Mammary epithelial cell (primary cell): ENCODE measurements at regions not wholly inside any gene's neighbourhood (a gene's known extent, or its start where the extent isn't known, plus 50 kb on each side); places are given as distances from the start of the nearest gene placed in this dataset.

Experiments used
- EZH2 ChIP-seq: IDR thresholded peaks from 2 replicates; pipeline ENCODE4 v1.6.1; 2012; ENCODE audit warnings: low read length, inconsistent platforms, borderline replicate concordance
- TF ChIP-seq, protein P1 (sequence below), 2 donors: IDR thresholded peaks in 1 of 2; conservative IDR thresholded peaks in 1 of 2; 2 replicates each; pipeline ENCODE4 v1.5.1; 2011 to 2012; ENCODE audit warnings: inconsistent platforms in 2 of 2, low read length in 2 of 2, mild to moderate bottlenecking in 2 of 2, control low read depth in 1 of 2, low read depth in 1 of 2; ENCODE audit not compliant: insufficient read depth in 1 of 2; ENCODE audit errors: extremely low read depth in 1 of 2

DNA sequence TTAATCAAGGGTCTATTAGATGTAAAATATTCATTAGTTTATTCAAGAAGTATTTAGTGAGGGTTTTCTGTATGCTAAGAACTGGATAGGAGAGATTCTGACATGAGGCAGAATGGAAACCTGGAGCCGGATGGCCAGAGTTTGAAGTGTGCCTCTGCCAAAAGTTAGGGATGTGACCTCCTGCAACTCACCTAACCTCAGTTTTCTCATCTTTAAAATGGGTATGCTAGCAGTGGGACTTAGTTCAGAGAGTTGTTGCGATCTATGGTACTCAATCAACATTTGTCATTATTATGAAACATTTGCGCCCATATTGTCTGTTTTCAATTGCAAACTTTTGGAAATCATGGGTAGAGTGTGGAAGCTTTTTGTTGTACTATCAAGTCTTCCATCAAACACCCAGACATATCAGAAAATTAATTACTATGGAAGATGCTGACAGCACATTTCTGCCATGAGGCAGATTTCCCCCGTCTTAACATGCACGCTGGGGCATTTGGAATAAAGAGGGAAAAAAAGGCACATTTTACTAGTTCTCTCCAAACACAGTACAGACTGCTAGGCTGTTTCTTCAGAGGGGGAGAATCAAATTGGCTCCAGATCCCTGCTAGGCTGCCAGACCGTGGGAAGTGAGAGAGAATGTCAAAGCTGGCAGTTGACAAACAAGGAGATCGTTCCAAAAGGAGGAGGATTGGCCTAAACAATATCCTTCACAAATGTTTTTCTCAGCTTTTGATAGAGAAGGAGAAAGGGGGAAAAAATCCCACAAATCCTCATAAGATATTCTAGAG lies 205.3 kb upstream of the TSHZ2 start:
- TF ChIP-seq, protein P1, sequence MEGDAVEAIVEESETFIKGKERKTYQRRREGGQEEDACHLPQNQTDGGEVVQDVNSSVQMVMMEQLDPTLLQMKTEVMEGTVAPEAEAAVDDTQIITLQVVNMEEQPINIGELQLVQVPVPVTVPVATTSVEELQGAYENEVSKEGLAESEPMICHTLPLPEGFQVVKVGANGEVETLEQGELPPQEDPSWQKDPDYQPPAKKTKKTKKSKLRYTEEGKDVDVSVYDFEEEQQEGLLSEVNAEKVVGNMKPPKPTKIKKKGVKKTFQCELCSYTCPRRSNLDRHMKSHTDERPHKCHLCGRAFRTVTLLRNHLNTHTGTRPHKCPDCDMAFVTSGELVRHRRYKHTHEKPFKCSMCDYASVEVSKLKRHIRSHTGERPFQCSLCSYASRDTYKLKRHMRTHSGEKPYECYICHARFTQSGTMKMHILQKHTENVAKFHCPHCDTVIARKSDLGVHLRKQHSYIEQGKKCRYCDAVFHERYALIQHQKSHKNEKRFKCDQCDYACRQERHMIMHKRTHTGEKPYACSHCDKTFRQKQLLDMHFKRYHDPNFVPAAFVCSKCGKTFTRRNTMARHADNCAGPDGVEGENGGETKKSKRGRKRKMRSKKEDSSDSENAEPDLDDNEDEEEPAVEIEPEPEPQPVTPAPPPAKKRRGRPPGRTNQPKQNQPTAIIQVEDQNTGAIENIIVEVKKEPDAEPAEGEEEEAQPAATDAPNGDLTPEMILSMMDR (conservative IDR thresholded peaks at IDR 0.05 in 1 of 2, IDR thresholded peaks at IDR 0.05 in 1 of 2; ENCODE audit: extremely low read depth in 1 of 2, insufficient read depth in 1 of 2, low read depth in 1 of 2, low read length in 2 of 2): no peak
- no peak for TF ChIP-seq EZH2
